ENCODE measurements at regions not wholly inside any gene's neighbourhood (a gene's known extent, or its start where the extent isn't known, plus 50 kb on each side); places are given as distances from the start of the nearest gene placed in this dataset.
A peak's percentile ranks its signal among the peaks of the same experiment; 100 is the strongest.

DNA sequence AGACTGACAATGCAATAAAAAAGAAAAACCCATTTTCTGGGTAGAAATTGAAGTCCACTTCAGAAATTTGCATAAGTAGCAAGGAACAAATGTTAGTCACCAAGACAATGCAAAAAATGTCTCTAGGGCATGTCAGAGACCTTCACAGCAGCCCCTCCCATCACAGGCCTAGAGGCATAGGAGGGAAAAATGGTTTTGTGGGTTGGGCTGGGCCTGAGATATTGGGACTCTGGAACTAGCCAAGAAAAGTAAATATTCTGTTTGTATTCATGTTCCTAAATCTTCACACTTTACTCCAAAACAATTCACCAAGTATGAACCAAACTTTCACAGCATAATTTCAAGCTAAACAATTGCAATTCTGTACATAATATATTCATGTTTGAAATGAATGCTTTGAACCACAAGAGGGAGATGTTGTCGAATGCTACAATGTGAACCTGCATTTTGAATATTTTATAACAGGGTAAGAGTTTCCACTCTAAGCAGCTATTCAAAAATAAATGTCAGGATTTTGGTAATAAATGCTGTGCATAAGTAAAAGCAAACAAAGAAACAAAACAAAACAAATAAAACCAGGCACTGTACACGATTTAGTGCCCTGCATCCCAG lies 429.2 kb downstream of the OTOL1 start:
- WGBS (ENCODE audit: extremely low coverage, insufficient coverage, low lambda C conversion rate) = no CpG with 5 or more reads among the region's 2 CpGs
- Histone ChIP-seq H3K18ac (ENCODE audit: low read length) (no peak overlapping the region), H3K9ac (ENCODE audit: low read length) (no peak overlapping the region), H3K4me3 (ENCODE audit: low read length) (no peak overlapping the region), H3K79me1 (ENCODE audit: low read length) (no peaks in the 10 kb centered on the region), H3K27me3 (ENCODE audit: insufficient read depth, low read length, poor library complexity) (no peaks in the 10 kb centered on the region), H4K5ac (ENCODE audit: low read length) (no peak overlapping the region), H2BK5ac (ENCODE audit: low read length) (no peak overlapping the region), H3K56ac (ENCODE audit: low read length) (no peak overlapping the region), H3K36me3 (ENCODE audit: control insufficient read depth, insufficient read depth, low read length) (no peaks in the 10 kb centered on the region), H3K79me2 (ENCODE audit: control insufficient read depth, insufficient read depth, low read length) (no peaks in the 10 kb centered on the region), H4K8ac (ENCODE audit: low read depth, low read length) (no peak overlapping the region), H3K23ac (ENCODE audit: low read length) (no peak overlapping the region), H3K27ac (ENCODE audit: low read depth, low read length) (no peak overlapping the region), H2AK5ac (ENCODE audit: low read length) (no peak overlapping the region), H2BK15ac (replicated peaks; ENCODE audit: low read depth) (no peak overlapping the region), H3K4ac (ENCODE audit: low read depth, low read length) (no peak overlapping the region), H3K4me1 (ENCODE audit: control insufficient read depth, low read depth, low read length) (no peaks in the 10 kb centered on the region), H2BK120ac (ENCODE audit: low read depth, low read length) (no peak overlapping the region), H3K4me2 (ENCODE audit: low read length) (no peak overlapping the region)
- DNase-seq = no peak

DNA sequence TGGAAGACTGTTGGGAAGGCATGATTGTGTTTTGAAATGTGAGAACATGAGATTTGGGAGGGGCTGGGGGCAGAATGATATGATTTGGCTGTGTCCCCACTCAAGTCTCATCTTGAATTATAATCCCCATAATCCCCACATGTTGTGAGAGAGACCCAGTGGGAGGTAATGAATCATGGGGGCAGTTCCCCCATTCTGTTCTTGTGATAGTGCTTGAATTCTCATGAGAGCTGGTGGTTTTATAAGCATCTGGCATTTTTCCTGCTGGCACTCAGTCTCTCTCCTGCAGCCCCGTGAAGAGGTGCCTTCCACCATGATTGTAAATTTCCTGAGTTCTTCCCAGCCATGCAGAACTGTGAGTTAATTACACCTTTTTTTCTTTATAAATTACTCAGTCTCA lies 430.5 kb downstream of the OTOL1 start:
- Histone ChIP-seq H3K27me3 (ENCODE audit: insufficient read depth, low read length, poor library complexity) (no peaks in the 10 kb centered on the region), H3K36me3 (ENCODE audit: control insufficient read depth, insufficient read depth, low read length) (no peaks in the 10 kb centered on the region), H3K79me1 (ENCODE audit: low read length) (no peaks in the 10 kb centered on the region), H3K4ac (ENCODE audit: low read depth, low read length) (no peak overlapping the region), H2AK5ac (ENCODE audit: low read length) (no peak overlapping the region), H3K4me2 (ENCODE audit: low read length) (no peak overlapping the region), H2BK120ac (ENCODE audit: low read depth, low read length) (no peak overlapping the region), H3K4me1 (ENCODE audit: control insufficient read depth, low read depth, low read length) (no peaks in the 10 kb centered on the region), H4K8ac (ENCODE audit: low read depth, low read length) (no peak overlapping the region), H3K23ac (ENCODE audit: low read length) (no peak overlapping the region), H3K79me2 (ENCODE audit: control insufficient read depth, insufficient read depth, low read length) (no peaks in the 10 kb centered on the region), H3K56ac (ENCODE audit: low read length) (no peak overlapping the region), H2BK5ac (ENCODE audit: low read length) (no peak overlapping the region), H3K27ac (ENCODE audit: low read depth, low read length) (no peak overlapping the region), H3K9ac (ENCODE audit: low read length) (no peak overlapping the region), H4K5ac (ENCODE audit: low read length) (no peak overlapping the region), H3K18ac (ENCODE audit: low read length) (no peak overlapping the region), H2BK15ac (replicated peaks; ENCODE audit: low read depth) (no peak overlapping the region), H3K4me3 (ENCODE audit: low read length) (no peak overlapping the region)
- DNase-seq = no peak
- WGBS (ENCODE audit: extremely low coverage, insufficient coverage, low lambda C conversion rate) = no CpG with 5 or more reads among the region's 1 CpG

DNA sequence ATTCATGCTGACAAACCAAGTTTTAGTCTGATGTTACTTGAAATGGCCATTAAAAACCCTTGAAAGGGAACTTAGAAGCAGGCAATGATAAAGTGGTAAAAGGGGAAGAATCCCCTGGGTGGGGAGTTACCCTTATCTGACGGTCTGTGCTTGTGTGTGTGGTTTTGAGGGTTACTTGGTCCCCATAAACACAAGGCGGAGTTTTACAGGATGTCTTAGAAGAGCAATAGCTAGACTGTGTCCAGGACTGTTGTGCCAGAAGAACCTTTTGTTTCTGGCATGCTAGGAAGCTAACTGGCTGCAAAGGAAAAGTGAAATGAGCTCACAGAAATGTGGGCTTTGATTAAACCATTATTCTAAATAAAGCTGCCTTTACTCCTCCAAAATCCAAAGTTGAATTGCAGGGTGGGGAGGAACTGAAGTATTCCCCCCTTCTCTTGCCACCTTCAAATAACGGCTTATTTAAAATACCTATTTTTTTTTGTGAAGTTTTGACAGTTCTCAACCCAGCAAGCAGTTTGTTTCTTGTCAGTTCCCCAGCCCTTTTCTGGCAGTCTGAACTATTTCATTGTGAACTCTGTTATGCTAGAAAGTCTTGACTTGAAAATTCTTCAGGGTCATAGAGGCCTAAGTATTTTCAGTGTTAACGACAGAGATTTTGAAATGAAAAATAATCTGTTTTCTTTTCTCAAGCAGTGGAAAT lies 443.5 kb downstream of the OTOL1 start:
- no peaks in the 10 kb centered on the region for H3K79me1 ChIP-seq (ENCODE audit: low read length)
- H3K4me1 ChIP-seq (ENCODE audit: control insufficient read depth, low read depth, low read length) = no peaks in the 10 kb centered on the region
- no peak overlapping the region for H3K23ac ChIP-seq (ENCODE audit: low read length)
- H3K56ac ChIP-seq (ENCODE audit: low read length) = no peak overlapping the region
- no peaks in the 10 kb centered on the region for H3K27me3 ChIP-seq (ENCODE audit: insufficient read depth, low read length, poor library complexity)
- no peak overlapping the region for H3K18ac ChIP-seq (ENCODE audit: low read length)
- H3K9ac ChIP-seq (ENCODE audit: low read length) = no peak overlapping the region
- H2BK15ac ChIP-seq (replicated peaks; ENCODE audit: low read depth) = peak overlapping the region; percentile 85
- H2BK120ac ChIP-seq (ENCODE audit: low read depth, low read length) = no peak overlapping the region
- no peak overlapping the region for H3K4me3 ChIP-seq (ENCODE audit: low read length)
- no peak for DNase-seq
- H3K4ac ChIP-seq (ENCODE audit: low read depth, low read length) = no peak overlapping the region
- no peak overlapping the region for H3K4me2 ChIP-seq (ENCODE audit: low read length)
- no peak overlapping the region for H2BK5ac ChIP-seq (ENCODE audit: low read length)
- H4K8ac ChIP-seq (ENCODE audit: low read depth, low read length) = no peak overlapping the region
- no peak overlapping the region for H2AK5ac ChIP-seq (ENCODE audit: low read length)
- no peak overlapping the region for H3K27ac ChIP-seq (ENCODE audit: low read depth, low read length)
- no CpG with 5 or more reads among the region's 4 CpGs for WGBS (ENCODE audit: extremely low coverage, insufficient coverage, low lambda C conversion rate)
- no peak overlapping the region for H4K5ac ChIP-seq (ENCODE audit: low read length)
- H3K36me3 ChIP-seq (ENCODE audit: control insufficient read depth, insufficient read depth, low read length) = no peaks in the 10 kb centered on the region
- no peaks in the 10 kb centered on the region for H3K79me2 ChIP-seq (ENCODE audit: control insufficient read depth, insufficient read depth, low read length)

DNA sequence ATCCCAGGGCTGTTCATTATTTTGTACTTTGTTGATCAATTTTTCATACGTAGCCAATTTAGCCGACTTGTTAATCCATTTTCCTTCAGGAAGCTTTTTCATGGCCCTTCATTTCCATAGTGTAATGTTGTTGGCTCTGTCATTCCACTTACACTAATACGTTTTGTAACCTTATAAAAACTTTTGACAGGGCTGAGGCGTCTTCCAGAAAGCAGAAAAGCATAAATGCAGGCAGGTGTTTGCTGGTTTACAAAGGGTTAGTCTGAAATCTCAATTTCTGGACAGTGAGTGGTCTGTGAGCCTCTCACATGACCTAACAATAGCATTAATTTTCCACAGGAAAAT lies 444.0 kb downstream of the OTOL1 start:
- H3K27ac ChIP-seq (ENCODE audit: low read depth, low read length) = no peak overlapping the region
- H3K56ac ChIP-seq (ENCODE audit: low read length) = no peak overlapping the region
- H4K8ac ChIP-seq (ENCODE audit: low read depth, low read length) = no peak overlapping the region
- H3K9ac ChIP-seq (ENCODE audit: low read length) = no peak overlapping the region
- no peak overlapping the region for H3K4me3 ChIP-seq (ENCODE audit: low read length)
- WGBS (ENCODE audit: extremely low coverage, insufficient coverage, low lambda C conversion rate) = no CpG with 5 or more reads among the region's 4 CpGs
- H4K5ac ChIP-seq (ENCODE audit: low read length) = no peak overlapping the region
- H3K23ac ChIP-seq (ENCODE audit: low read length) = no peak overlapping the region
- no peaks in the 10 kb centered on the region for H3K4me1 ChIP-seq (ENCODE audit: control insufficient read depth, low read depth, low read length)
- no peak overlapping the region for H3K4ac ChIP-seq (ENCODE audit: low read depth, low read length)
- no peak overlapping the region for H3K18ac ChIP-seq (ENCODE audit: low read length)
- DNase-seq = no peak
- no peaks in the 10 kb centered on the region for H3K79me1 ChIP-seq (ENCODE audit: low read length)
- no peak overlapping the region for H2BK5ac ChIP-seq (ENCODE audit: low read length)
- no peak overlapping the region for H2BK120ac ChIP-seq (ENCODE audit: low read depth, low read length)
- H3K79me2 ChIP-seq (ENCODE audit: control insufficient read depth, insufficient read depth, low read length) = no peaks in the 10 kb centered on the region
- no peak overlapping the region for H3K4me2 ChIP-seq (ENCODE audit: low read length)
- H2AK5ac ChIP-seq (ENCODE audit: low read length) = no peak overlapping the region
- H3K36me3 ChIP-seq (ENCODE audit: control insufficient read depth, insufficient read depth, low read length) = no peaks in the 10 kb centered on the region
- peak overlapping the region; percentile 85 for H2BK15ac ChIP-seq (replicated peaks; ENCODE audit: low read depth)
- H3K27me3 ChIP-seq (ENCODE audit: insufficient read depth, low read length, poor library complexity) = no peaks in the 10 kb centered on the region

DNA sequence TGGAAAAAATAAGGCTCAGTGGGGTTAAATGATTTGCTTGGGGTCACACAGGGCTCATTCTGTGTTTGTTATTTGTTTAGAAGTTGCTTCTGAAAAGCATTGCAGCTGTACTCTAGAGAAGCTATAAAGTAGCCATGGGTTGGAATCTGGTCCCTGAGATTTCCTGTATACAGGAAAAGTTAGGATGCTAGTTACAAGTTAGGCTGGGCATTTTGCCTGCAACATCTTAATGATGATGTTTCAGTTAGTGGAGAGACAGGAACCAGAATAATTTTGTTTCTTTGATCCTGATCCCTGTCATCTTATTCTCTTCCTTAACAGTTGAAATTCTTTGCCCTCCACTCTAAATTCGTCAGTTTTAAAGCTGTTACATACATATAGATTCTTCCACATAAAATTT lies 445.3 kb downstream of the OTOL1 start:
- no peak overlapping the region for H3K9ac ChIP-seq (ENCODE audit: low read length)
- H3K79me1 ChIP-seq (ENCODE audit: low read length) = no peaks in the 10 kb centered on the region
- H3K79me2 ChIP-seq (ENCODE audit: control insufficient read depth, insufficient read depth, low read length) = no peaks in the 10 kb centered on the region
- H3K36me3 ChIP-seq (ENCODE audit: control insufficient read depth, insufficient read depth, low read length) = no peaks in the 10 kb centered on the region
- no peak overlapping the region for H3K4ac ChIP-seq (ENCODE audit: low read depth, low read length)
- no peaks in the 10 kb centered on the region for H3K4me1 ChIP-seq (ENCODE audit: control insufficient read depth, low read depth, low read length)
- no peak overlapping the region for H3K56ac ChIP-seq (ENCODE audit: low read length)
- H2BK120ac ChIP-seq (ENCODE audit: low read depth, low read length) = no peak overlapping the region
- no peak overlapping the region for H3K4me3 ChIP-seq (ENCODE audit: low read length)
- DNase-seq = no peak
- no peak overlapping the region for H4K5ac ChIP-seq (ENCODE audit: low read length)
- H3K23ac ChIP-seq (ENCODE audit: low read length) = no peak overlapping the region
- no peak overlapping the region for H3K18ac ChIP-seq (ENCODE audit: low read length)
- H3K27ac ChIP-seq (ENCODE audit: low read depth, low read length) = no peak overlapping the region
- no peak overlapping the region for H2BK5ac ChIP-seq (ENCODE audit: low read length)
- WGBS (ENCODE audit: extremely low coverage, insufficient coverage, low lambda C conversion rate) = no CpG with 5 or more reads among the region's 1 CpG
- H4K8ac ChIP-seq (ENCODE audit: low read depth, low read length) = no peak overlapping the region
- H3K4me2 ChIP-seq (ENCODE audit: low read length) = no peak overlapping the region
- H2BK15ac ChIP-seq (replicated peaks; ENCODE audit: low read depth) = no peak overlapping the region
- no peak overlapping the region for H2AK5ac ChIP-seq (ENCODE audit: low read length)
- no peaks in the 10 kb centered on the region for H3K27me3 ChIP-seq (ENCODE audit: insufficient read depth, low read length, poor library complexity)
